HG03095 (cell line): ENCODE measurements at regions not wholly inside any gene's neighbourhood (a gene's known extent, or its start where the extent isn't known, plus 50 kb on each side); places are given as distances from the start of the nearest gene placed in this dataset.
A peak's percentile ranks its signal among the peaks of the same experiment; 100 is the strongest.

Source experiments
- ATAC-seq: cut with Tn5 transposase; IDR thresholded peaks from one replicate; pipeline ENCODE4 v1.9.1; 2021; ENCODE audit warnings: moderate library complexity; ENCODE audit not compliant: unreplicated experiment

GRCh38 chr9:7360513-7360912 is 439.1 kb downstream of the DMAC1 start:
- no peak for ATAC-seq

GRCh38 chr9:7358876-7359275 is 440.7 kb downstream of the DMAC1 start:
- no peak for ATAC-seq

GRCh38 chr9:7354704-7355103 is 444.9 kb downstream of the DMAC1 start:
- ATAC-seq = no peak

- no peak for ATAC-seq
These were observed 450.9 kb downstream of the DMAC1 start for GRCh38 chr9:7348692-7349091.

- ATAC-seq = no peak
These were observed 452.0 kb downstream of the DMAC1 start for GRCh38 chr9:7347556-7347955.

- ATAC-seq = no peak
These were observed 453.4 kb downstream of the DMAC1 start for GRCh38 chr9:7346144-7346543.

GRCh38 chr9:7342736-7343135 is 456.8 kb downstream of the DMAC1 start:
- ATAC-seq = no peak

- ATAC-seq = peak; percentile 73
These were observed 457.3 kb downstream of the DMAC1 start for GRCh38 chr9:7342229-7342628.

GRCh38 chr9:7341571-7341970 is 458.0 kb downstream of the DMAC1 start:
- ATAC-seq = no peak

GRCh38 chr9:7340451-7340850 is 459.1 kb downstream of the DMAC1 start:
- ATAC-seq = no peak

- no peak for ATAC-seq
These were observed 460.8 kb downstream of the DMAC1 start for GRCh38 chr9:7338586-7339281.

GRCh38 chr9:7336356-7337065 is 463.1 kb downstream of the DMAC1 start:
- ATAC-seq = no peak

GRCh38 chr9:7333719-7334118 is 465.9 kb downstream of the DMAC1 start:
- no peak for ATAC-seq

- ATAC-seq = no peak
These were observed 466.8 kb downstream of the DMAC1 start for GRCh38 chr9:7332780-7333179.

- ATAC-seq = no peak
These were observed 471.1 kb downstream of the DMAC1 start for GRCh38 chr9:7328453-7328852.

GRCh38 chr9:7325995-7326394 is 473.6 kb downstream of the DMAC1 start:
- no peak for ATAC-seq

- ATAC-seq = no peak
These were observed 475.4 kb downstream of the DMAC1 start for GRCh38 chr9:7324152-7324598.

- ATAC-seq = no peak
These were observed 478.7 kb downstream of the DMAC1 start for GRCh38 chr9:7320841-7321240.

GRCh38 chr9:7320139-7320538 is 479.4 kb downstream of the DMAC1 start:
- no peak for ATAC-seq

- no peak for ATAC-seq
These were observed 480.7 kb downstream of the DMAC1 start for GRCh38 chr9:7318920-7319319.

- no peak for ATAC-seq
These were observed 482.6 kb downstream of the DMAC1 start for GRCh38 chr9:7316967-7317366.

GRCh38 chr9:7316166-7316795 is 483.3 kb downstream of the DMAC1 start:
- ATAC-seq = no peak
